ENCODE measurements at regions not wholly inside any gene's neighbourhood (a gene's known extent, or its start where the extent isn't known, plus 50 kb on each side); places are given as distances from the start of the nearest gene placed in this dataset.

GRCh38 chr6:49151033-49151432 is 312.0 kb downstream of the MMUT start:
- TF ChIP-seq CTCF (IDR thresholded peaks at IDR 0.05) (no peak), POLR2A (IDR thresholded peaks at IDR 0.05) (no peak), POLR2AphosphoS5 (IDR thresholded peaks at IDR 0.05) (no peak)
